ENCODE measurements at regions not wholly inside any gene's neighbourhood (a gene's known extent, or its start where the extent isn't known, plus 50 kb on each side); places are given as distances from the start of the nearest gene placed in this dataset.
"Not testable (repeated sequence)": the region's sequence is repeated elsewhere in the genome, so short reads cannot be mapped to it uniquely, and the experiment has no call there.

DNA sequence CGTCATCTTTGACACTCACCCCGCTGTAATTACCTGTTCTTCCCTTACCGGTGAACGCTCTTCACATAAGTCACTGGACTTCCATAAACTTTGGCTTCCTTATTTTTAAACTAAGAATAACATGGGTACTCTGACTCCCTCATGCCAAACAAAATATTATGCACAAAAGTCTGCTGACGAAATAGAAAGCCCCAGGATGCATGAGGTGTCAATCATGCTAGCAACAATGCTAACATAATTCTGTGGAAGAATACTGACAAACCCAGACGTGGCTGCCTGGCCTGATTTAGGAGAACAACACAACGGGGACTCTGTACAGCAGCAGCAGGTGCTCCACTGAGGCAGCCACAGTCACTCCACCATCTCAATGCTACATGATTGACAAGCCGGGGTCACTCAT is 137.5 kb downstream of the CCDC71L start:
- DNase-seq (ENCODE audit: low read depth): no peak

DNA sequence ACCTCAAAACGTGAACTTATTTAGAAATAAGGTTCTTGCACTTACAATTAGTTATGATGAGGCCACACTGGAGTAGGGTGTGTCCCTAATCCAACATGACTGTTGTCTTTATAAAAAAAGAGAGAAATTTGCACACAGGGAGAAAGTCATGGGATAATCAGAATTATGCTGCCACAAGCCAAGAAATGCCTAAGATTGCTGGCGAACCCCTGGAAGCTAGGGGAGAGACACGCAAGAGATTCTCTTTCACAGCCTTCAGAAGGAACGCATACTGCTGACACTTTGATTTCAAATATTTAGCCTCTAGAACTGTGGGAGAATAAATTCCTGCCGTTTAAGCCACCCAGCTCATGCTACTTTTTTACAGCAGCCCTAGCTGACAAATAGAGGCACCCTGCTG is 138.3 kb downstream of the CCDC71L start:
- DNase-seq (ENCODE audit: low read depth): no peak

DNA sequence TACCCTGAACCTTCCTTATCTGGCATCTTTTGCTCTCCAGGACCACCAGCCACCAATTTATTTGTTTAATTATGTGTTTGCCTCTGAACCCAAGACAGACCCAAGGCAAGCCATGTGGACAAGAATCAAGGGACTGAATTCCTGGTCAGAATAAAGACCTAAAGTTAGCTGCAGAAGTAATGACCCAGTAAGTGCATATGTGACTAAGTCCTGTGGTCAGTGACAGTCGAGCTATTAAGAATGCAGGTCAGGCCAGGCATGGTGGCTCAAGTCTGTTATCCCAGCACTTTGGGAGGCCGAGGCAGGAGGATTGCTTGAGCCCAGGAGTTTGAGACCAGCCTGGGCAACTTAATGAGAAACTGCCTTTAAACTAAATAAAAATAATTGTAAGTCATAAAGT is 139.4 kb downstream of the CCDC71L start:
- peak; percentile 74 for DNase-seq (ENCODE audit: low read depth)

DNA sequence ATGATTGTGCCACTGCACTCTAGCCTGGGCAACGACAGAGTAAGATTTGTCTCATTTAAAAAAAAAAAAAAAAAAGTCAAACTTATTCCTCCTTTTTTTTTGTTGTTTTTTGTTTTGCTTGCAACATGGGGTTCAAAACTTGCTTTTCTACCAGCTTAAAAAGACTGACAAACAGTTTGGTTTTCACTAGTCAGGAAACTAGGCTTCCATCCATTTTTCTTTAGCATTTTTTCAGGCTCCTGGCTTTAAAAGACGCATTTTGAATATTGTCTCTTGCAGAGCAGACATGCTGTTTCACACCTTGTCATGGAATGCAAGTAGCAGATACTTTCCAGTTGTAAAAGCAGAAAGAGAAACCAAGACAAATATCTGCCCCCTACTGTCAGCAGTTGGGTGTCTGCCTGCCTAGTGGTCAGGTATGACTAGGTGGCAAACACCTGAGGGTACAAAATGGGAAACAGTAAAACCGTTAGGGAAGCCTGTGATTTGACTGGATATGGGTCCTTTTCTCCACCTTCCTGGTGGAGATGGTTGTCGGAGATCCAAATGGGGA is 139.9 kb downstream of the CCDC71L start:
- no peak for DNase-seq (ENCODE audit: low read depth)

DNA sequence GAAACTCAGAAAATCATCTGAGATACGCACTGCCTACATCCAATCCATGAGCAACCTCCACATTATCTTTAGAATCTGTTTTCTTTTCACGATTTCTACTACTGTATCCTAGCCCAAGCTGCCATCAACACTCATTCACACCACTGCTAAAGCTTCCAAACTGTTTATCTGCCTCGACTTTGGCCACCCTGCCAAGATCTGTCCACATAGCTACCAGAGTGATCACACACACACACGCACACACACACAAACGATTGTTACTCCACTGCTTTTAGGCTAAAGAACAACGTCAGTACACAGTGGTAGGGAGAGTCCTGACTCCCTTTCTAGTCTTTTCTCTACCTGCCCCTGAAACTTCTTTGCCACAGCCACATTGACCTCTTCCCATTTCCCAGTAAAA is 142.0 kb downstream of the CCDC71L start:
- DNase-seq (ENCODE audit: low read depth): no peak

DNA sequence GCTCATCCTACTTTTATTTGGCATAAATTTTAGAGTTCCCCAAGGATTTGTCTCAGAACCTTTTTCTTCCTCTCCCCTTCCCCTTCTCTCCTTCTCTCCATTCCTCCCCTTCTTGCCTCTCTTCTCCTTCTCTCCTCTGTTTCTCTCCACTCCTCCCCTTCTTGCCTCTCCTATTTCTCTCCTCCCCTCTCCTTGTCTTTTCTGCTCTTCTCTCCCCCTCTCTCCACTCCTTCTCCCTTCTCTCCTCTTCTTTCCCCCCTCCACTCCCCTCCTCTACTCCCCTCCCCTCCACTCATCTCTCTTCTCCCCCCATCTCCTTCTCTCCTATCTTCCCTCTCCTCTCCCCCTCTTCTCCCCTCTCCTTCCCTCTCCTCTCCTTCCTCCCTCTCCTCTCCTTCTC is 142.7 kb downstream of the CCDC71L start:
- no peak for DNase-seq (ENCODE audit: low read depth)

DNA sequence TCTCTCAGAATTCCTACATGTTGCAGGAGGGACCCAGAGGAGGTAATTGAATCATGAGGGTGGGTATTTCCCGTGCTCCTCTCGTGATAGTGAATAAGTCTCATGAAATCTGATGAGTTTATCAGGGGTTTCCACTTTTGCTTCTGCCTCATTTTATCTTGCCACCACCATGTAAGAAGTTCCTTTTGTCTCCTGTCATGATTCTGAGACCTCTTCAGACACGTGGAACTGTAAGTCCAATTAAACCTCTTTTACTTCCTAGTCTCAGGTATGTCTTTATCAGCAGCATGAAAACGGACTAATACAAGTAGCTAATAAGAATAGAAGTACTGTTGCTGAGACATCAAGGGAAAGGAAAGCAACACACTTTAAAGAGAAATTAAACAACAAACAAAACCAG is 143.4 kb downstream of the CCDC71L start:
- no peak for DNase-seq (ENCODE audit: low read depth)

DNA sequence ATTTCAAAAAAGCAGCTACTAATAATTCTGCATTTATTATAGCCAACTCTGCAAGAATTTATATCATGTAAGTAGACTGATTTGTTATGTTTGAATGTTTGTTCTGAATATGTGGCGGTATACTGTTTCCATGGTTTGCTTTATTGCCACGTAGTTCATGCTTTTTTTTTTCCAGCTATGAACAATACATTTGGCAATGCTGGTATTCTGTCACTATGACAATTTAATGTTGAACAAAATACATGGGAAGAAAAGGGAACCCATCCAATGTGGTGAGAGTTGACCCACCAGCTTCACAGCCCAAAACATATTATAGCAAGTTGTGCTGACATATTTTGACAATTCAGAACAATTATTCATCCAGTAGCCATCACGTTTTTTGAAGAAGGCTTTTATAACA is 145.6 kb downstream of the CCDC71L start:
- no peak for DNase-seq (ENCODE audit: low read depth)

DNA sequence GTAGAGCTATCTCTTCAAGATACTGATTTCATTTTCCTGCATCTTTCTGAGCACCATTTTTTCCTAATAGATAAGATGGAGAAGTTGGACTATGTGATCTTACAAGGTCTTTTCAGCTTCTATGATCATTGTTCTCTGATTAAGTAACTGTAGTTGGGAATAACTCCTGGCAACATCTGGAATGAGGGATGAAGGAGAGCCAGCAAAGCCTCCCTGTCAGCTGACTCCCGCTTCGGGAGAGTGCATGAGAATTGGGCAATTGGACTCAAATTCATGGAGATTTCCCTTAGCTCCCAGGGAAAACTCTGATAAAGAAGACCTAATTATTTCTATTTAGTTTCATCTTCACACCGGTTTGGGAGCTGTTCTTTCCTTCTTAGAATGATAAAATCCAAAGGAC is 146.1 kb downstream of the CCDC71L start:
- no peak for DNase-seq (ENCODE audit: low read depth)

DNA sequence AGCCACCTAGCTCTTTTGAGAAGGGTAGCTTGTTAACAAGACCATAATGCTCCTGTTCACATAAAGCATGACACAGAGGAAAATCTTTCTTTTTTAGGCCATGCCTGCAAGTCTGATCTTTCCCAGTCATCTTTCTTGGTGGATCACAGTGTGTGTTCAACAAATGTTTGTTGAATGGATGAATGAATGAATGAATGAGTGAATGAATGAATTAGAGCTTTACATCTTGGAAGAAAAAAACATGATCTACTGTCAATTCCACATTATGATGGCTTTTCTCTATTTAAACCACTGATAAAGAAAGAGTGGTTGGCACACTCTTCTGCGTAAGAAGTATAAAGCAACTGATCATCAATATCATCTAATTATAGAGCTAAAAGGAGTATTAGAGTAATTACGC is 148.7 kb downstream of the CCDC71L start:
- no peak for DNase-seq (ENCODE audit: low read depth)

DNA sequence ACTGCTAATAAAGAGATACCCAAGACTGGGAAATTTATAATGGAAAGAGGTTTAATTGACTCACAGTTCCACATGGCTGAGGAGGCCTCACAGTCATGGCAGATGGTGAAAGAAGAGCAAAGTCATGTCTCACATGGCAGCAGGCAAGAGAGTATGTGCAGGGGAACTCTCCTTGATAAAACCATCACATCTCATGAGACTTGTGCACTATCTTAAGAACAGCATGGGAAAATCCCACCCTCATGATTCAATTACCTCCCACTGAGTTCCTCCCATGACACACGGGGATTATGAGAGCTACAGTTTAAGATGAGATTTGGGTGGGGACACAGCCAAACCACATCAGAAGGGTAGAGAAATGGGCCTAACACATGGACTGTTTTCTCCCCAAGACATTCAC is 156.3 kb downstream of the CCDC71L start:
- DNase-seq (ENCODE audit: low read depth): peak; percentile 46

DNA sequence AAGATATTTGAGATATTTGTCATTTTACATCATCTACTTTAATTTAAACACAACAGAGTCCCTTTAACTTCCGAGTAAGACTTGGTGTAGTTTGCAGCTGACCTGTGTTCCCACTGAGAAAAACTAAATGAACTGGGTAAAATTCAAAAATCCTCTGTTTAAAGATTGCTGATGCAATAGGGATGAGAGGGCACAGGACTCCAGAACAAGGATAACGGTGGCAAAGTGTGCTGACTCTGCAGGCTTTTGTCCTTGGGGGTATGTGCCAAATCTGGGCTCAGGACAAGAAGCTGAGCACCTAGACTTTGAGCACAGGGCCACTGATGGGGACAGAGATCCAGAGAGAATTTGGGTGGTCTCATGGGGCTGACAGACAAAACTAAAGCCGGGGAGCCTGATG is 156.8 kb downstream of the CCDC71L start:
- no peak for DNase-seq (ENCODE audit: low read depth)

DNA sequence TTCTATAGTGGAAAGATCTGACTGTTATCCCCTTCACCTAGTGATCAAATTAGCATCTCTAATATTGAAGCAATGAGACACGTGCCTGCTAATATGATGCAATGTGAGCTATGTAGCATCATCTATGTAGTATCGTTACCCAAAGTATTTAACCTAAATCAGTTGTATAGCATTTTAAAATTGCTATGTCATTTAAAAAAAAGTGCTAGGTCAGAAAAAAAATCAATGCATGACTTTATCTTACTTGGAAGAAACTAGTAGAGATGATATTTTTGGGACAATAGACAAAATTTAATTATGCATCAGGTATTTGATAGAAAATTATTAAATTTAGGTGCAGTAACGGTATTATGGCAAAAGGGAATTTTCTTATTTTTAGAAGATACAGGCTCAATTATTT is 157.3 kb downstream of the CCDC71L start:
- DNase-seq (ENCODE audit: low read depth): no peak

DNA sequence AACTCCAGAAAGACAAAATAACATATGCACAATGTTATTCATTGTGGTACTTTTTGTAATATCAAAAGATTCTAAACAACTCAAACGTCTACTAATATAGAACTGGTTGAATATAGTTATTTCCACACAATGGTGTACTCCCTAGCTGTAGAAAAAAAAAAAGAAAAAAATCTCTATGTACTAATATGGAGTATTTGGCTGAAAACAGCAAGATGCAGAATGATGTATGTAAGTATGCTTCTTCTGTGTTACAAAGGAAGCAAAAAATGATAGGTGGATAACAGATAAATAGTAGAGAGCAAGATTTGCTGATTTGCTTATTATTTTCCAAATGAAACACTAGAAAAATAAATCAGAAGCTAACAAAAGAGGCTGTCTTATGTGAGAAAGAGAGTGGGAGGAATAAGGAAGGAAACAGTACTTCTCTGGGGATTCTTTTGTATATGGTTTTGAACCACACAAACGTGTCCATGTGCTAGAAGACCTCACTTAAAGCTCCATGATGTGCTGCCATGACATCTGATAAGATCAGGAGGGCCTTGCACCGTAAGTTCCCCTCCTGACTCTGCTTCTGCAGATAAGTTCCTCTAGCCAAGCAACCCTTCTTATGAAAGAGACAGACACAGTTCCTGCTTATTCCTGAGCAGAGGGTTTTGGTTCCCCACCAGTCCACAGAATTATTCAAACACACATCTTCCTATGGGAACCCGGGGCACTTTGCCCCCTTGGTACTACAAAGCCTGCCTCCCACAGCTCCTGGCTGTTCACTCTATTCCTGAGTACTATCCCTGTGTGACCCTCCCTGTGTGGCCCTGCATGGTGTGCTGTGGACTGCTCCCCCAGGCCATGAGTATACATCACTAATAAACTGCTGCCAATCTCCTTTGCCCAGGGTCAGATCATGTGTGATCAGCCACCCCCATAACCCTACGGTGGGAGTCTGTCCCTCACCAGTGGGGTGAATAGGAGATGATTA is 159.1 kb downstream of the CCDC71L start:
- no peak for DNase-seq (ENCODE audit: low read depth)

DNA sequence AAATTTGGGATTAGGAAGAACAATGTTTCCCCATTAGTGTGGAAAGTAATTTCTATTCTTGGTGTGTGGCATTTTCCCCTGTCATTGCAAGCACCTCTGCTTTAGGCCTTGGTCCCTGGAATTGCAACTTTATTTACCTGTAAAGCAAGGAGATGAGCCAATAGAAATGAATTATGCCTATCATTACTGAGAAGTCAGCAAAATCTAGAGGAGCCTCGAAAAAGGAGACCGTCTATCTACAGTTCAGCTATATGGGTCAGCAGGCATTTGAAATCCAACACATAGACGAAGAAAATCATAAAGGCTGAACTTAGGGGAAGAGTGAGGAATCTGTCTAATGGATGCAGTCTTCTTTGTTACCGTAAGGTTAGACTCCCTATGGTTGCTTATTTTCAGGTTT is 161.1 kb downstream of the CCDC71L start:
- no peak for DNase-seq (ENCODE audit: low read depth)

DNA sequence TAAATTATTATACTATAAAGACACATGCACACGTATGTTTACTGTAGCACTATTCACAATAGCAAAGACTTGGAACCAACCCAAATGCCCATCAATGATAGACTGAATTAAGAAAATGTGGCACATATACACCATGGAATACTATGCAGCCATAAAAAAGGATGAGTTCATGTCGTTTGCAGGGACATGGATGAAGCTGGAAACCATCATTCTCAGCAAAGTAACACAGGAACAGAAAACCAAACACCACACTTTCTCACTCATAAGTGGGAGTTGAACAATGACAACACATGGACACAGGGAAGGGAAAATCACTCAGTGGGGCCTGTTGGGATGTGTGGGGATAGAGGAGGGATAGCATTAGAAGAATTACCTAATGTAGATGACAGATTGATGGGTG is 163.0 kb downstream of the CCDC71L start:
- DNase-seq (ENCODE audit: low read depth): not testable (repeated sequence)

DNA sequence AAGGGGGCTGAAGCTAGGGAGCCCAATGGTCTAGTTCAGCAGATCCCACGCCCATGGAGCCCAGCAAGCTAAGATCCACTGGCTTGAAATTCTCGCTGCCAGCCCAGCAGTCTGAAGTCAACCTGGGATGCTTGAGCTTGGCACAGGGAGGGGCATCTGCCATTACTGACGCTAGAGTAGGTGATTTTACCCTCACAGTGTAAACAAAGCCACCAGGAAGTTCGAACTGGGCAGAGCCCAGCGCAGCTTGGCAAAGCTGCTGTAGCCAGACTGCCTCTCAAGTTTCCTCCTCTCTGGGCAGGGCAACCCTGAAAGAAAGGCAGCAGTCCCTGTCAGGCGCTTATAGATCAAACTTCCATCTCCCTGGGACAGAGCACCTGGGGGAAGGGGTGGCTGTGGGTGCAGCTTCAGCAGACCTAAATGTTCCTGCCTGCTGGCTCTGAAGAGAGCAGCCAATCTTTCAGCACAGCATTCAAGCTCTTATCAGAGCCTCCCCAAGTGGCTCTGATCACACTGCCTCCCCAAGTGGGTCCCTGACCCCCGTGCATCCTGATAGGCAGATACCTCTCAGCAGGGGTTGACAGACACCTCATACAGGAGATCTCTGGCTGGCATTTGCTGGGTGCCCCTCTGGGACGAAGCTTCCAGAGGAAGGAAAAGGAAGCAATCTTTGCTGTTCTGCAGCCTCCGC is 167.8 kb downstream of the CCDC71L start:
- peak; percentile 14 for DNase-seq (ENCODE audit: low read depth)

DNA sequence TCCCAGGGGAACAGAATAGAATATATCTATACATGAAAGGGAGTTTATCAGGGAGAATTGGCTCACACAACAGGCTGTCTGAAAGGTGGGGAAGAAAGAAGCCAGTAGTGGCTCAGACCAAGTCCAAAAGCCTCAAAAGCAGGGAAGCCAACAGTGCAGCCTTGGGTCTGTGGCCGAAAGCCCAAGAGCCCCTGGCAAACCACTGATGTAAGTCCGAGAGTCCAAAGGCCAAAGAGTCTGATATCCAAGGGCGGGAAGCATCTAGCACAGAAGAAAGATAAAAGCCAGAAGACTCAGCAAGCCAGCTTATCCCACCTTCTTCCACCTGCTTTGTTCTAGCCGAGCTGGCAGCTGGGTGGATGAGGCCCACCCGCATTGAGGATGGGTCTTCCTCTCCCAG is 172.5 kb downstream of the CCDC71L start:
- no peak for DNase-seq (ENCODE audit: low read depth)

DNA sequence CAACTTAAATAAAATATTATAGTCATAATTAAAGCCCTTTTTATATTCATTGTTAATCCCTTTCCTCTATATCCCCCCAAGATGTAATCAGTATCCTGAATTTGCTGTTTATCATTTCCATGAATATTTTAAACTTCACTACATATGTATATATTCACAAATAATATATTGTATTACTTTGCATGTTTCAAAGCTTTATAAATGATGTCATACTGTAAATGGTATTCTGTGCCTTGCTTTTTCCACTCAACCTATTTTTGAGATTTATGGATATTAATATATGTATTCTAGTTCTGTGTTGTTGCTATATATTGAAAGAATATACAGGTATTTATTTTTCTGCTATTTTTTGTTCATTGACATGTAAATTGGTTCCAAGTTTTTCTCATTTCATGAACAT is 173.1 kb downstream of the CCDC71L start:
- DNase-seq (ENCODE audit: low read depth): no peak

DNA sequence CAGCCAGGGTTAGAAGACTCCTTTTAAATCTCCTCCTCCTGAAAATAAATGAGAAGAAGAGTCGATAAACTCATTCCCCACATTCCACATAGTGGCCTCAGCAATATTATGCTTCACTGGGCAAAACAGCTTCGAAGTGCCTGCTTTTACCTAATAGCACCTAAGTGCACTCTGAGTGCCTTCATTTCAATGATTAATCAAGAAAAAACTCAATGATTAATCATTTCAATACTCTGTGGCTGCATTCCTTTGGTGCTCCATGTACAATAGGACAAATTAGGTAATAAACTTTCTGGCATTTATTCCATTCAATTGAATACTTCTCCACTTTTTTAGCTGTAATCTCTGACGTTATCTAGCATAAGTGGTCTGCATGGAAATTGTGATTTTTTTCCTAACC is 174.6 kb downstream of the CCDC71L start:
- peak; percentile 96 for DNase-seq (ENCODE audit: low read depth)

DNA sequence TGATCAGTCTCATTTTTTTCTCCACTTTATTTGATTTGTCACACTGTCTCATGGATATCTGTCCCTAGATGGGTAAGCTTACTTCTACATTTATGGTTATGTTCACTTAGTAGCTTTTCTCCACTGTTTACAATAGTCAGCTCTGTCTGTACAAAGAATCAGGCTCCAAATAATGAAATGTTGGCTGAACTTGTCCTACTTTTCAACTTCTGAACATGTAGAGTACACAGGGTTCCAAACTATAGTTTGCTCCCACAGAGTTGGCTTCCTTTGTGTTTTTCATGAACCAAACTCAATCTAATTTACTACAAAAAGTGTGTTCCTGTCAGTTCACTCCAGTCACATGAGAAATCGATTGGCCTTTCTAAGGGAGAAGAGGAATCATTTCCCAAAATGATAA is 175.0 kb downstream of the CCDC71L start:
- peak; percentile 18 for DNase-seq (ENCODE audit: low read depth)

DNA sequence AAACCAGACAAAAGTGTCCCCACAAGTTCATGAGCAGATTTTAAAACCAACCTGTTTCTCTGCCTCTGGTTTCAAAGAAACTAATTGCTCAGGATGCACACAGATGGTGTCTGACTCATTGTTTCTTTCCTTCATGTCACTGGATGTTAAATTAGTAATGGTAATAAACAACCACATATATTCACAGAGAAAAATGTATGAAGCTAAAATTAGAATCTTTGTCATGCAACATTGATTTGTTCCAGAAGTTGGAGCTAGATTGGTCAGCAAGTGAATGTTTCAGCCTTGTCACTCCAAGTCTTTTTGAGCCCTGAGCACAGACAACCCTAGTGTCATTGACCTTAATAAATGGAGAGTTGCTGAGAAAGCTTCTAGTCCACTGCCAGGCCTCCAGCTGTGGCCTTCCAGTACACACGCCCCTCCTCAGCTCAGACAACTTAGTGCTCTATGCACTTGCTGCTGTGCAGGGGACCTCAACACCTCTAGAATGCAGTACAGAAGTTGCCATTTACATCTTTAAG is 175.9 kb downstream of the CCDC71L start:
- peak; percentile 93 for DNase-seq (ENCODE audit: low read depth)

DNA sequence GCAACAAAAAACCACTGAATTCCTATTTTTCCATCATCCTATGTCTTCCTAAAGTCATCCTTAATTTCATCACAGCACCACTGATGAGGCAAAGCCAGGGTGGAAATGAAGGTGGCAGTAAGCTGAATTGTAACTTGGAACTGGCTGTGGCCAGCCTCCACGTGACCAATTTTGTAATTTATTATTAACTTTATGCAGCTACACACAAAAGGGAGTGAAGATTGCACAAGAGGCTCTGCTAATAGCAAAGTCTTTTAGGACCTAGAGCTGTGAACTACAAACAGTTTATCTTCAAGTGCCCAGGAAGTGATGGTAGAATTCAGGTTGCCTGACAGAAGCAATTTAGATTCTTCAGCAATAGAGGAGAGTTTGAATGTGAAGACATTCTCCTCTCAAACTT is 176.4 kb downstream of the CCDC71L start:
- DNase-seq (ENCODE audit: low read depth): peak; percentile 68

Measured in M059J (cell line).